NCI-H1092 treated with DMSO at 0.1 percent for 48 hours (cell line): ENCODE measurements at regions not wholly inside any gene's neighbourhood (a gene's known extent, or its start where the extent isn't known, plus 50 kb on each side); places are given as distances from the start of the nearest gene placed in this dataset.
"Not testable (repeated sequence)": the region's sequence is repeated elsewhere in the genome, so short reads cannot be mapped to it uniquely, and the experiment has no call there.

Experiments
- DNase-seq: peaks from one replicate; lab custom pipeline; 2025; lab: John Stamatoyannopoulos, UW

- no peak for DNase-seq
Observed at GRCh38 chr9:86614871-86615849, 260.9 kb upstream of the TUT7 start.

- DNase-seq: no peak
Observed at GRCh38 chr9:86613943-86614342, 259.7 kb upstream of the TUT7 start.

- not testable (repeated sequence) for DNase-seq
Observed at GRCh38 chr9:86611534-86611933, 257.3 kb upstream of the TUT7 start.

- no peak for DNase-seq
Observed at GRCh38 chr9:86605303-86605702, 251.1 kb upstream of the TUT7 start.

DNA sequence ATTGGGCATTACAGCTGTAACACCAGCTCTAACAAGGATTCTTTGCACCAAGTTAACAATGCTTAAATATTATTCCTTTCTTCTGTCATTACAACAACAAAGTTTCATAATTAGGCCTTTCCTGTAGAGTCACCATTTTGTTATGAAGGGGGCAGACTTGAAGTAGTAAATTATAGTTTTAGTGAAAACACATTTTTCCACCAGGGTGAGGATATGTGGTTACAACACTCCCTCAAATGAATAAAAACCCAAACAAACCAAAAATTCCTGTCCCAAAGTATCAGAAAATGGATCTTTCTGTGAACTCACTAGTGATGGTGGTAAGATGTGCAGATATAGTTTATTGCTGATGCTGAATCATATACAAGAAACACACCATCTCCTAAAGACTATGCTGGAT lies 250.5 kb upstream of the TUT7 start:
- DNase-seq: no peak

DNA sequence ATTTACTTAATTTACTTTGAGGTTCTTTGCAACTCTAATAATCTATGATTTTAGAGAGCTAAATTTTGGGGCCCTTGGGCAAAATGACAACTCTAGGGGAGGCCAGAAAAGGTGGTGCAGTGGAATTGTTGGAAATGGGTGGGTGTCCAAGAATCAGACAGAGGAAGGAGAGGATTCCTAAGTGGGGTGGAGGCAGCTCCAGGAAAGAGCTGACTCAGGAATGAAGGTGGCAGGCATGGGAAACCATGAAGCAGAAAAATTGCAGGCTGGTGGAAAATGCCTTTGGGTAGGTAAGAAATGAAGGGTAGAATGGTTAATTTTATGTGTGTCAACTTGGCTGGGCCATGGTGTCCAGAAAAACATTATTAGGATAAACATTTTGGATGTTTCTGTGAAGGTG lies 248.5 kb upstream of the TUT7 start:
- DNase-seq: no peak

- no peak for DNase-seq
Observed at GRCh38 chr9:86601697-86602096, 247.5 kb upstream of the TUT7 start.

DNA sequence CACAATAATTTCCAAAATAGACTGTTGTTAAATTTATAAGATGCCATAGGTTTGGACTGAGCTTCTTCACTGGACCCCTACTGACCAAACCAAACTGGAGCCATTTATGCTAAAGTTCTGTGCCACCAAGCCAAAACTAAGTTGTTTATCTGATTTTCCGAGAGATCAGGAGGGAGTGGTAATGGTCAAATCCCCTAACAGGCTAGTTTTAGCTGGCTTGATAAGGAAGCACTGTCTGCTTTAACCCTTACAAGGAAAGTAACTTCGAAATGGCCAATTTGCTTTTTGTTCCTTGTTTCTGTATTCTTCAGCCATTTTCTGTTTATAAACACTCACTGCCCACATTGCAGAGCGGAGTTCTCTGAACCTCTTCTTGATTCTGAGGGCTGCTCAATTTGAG lies 246.8 kb upstream of the TUT7 start:
- DNase-seq: no peak

DNA sequence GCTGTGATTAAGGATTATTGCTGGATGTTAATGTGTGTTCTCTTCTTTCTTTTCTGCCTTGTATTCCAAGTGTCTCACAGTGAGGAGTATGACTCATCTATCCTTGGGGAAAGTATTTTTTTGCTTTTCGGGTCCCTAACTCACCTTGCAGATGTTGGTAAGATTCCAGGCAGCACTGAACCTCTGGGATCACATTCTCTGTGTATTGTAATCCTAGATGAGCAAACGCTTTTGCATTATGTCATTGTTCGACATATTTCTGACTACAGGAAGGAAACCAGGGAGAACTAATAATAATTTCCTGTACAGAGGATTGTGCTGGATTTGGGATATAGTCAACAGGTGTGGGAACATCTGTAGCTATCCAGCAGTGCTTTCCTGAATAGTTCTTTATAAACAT lies 246.1 kb upstream of the TUT7 start:
- DNase-seq: no peak

- no peak for DNase-seq
Observed at GRCh38 chr9:86599561-86599960, 245.4 kb upstream of the TUT7 start.

DNA sequence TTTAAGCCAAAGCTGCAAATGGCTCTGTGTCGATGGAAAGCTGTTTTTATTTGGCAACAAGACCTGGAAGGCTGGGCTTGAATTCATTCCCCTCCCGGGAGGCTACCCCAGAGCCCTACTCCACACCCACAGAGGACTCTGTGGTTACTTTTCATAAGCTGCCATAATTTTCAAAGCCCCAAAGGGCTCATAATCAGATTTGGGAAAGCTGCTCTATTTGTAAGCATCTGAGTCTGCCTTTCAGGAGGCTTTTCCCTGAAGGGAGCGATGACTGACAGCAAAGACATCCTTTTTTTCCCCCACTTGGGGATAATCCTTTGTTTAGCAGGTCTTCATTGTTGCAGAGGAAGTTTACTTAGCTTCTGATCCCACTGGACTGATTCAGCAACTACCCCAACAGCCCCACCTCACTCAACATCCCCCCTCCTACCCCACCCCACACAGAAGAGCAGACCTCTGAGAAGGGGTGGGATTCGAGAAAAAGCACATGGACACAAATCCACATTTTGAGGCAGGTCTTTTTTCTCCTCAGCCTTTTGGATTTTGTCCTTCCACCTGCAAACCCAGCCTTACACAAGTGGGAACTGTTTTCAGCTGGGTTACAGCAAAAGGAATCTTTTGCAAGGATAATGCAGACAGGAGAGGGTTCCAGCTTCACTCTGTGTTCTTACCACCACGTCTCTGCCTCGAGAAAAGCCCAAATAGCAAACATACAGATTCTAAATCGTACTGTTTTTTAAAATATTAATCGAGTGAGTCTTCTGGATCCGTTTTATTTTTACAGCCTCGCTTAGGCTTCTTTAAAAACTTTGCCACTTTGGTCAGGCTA lies 244.4 kb upstream of the TUT7 start:
- no peak for DNase-seq

- DNase-seq: no peak
Observed at GRCh38 chr9:86594724-86595123, 240.5 kb upstream of the TUT7 start.

DNA sequence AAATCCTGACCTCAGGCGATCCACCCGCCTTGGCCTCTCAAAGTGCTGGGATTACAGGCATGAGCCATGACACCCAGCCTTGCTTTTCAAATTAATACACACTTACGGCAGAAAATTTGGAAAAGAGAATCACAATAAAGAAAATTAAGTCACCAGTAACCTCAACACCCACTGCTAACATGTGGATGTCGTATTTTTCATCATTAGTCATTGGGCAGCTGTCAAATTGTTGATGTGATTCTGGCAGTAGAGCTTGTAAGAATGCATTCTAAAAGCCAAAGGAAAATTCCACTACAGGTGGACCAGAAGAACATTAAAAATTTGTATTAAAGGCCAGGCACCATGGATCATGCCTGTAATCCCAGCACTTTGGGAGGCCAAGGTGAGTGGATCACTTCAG lies 237.3 kb upstream of the TUT7 start:
- no peak for DNase-seq

- DNase-seq: no peak
Observed at GRCh38 chr9:86589730-86590129, 235.5 kb upstream of the TUT7 start.

- DNase-seq: no peak
Observed at GRCh38 chr9:86589273-86589672, 235.1 kb upstream of the TUT7 start.

- no peak for DNase-seq
Observed at GRCh38 chr9:86586144-86586494, 231.9 kb upstream of the TUT7 start.

- DNase-seq: no peak
Observed at GRCh38 chr9:86585422-86586143, 231.4 kb upstream of the TUT7 start.

- DNase-seq: no peak
Observed at GRCh38 chr9:86580688-86581087, 226.5 kb upstream of the TUT7 start.

DNA sequence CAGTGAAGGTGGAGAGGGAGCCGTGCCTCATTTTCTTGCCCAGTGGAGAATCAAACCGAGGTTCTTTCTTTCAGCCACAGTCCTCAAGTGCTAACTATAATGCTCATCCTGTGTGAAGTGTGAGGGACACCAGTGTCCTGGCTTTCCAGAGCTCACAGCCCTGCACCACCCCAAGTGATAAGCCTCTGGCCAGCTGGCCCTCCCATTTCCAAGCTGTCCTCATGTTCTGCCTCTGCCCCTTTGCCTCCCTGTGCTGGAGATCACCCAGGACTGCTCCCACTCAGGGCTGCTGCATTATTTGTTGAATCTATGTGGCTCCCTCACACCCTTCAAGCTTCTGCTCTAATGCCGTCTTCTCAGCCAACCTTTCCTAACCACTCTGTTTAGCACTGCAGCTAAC lies 224.5 kb upstream of the TUT7 start:
- DNase-seq: no peak

- no peak for DNase-seq
Observed at GRCh38 chr9:86577420-86578333, 223.5 kb upstream of the TUT7 start.

GRCh38 chr9:86575825-86576525 lies 221.8 kb upstream of the TUT7 start:
- DNase-seq: no peak
